OCI-LY1 (cell line): ENCODE measurements at regions not wholly inside any gene's neighbourhood (a gene's known extent, or its start where the extent isn't known, plus 50 kb on each side); places are given as distances from the start of the nearest gene placed in this dataset.

ENCODE experiments used
- CTCF ChIP-seq: fragments of 200-600 bp; sonication (generic), shearing (Covaris generic); IDR thresholded peaks from 2 replicates; pipeline ENCODE4 v1.5.1; 2017; ENCODE audit warnings: mild to moderate bottlenecking, antibody characterized with exemption, low read length, moderate library complexity, mixed read lengths
- EZH2 ChIP-seq: fragments of 200-600 bp; sonication (generic), shearing (Covaris generic); IDR thresholded peaks from 2 replicates; pipeline ENCODE4 v1.8.0; 2017; ENCODE audit warnings: borderline replicate concordance, mixed run types, mild to moderate bottlenecking, antibody characterized with exemption, low read length, moderate library complexity, mixed read lengths

DNA sequence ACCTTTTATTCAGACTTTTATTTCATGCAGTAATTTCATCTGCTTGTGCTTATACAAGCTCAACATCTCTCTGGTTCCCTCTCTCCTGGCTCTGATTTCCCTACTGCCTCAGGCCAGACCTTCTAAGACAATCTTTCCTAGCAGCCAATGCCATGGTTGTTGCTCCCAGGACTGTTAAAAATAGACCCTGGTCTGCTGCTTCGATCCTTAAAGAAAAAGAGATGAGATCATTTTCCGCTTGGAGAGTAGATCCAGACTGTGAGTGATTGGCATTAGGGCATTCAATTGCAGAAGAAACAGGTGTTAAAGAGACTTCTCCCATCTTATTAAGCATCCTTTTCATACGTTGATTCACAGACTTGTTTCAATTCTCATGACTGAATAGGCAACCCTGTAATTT lies 68.4 kb upstream of the ITGB1 start:
- no peak for TF ChIP-seq CTCF
- no peak for TF ChIP-seq EZH2
